Adipocyte (in vitro differentiated cells): ENCODE measurements at regions not wholly inside any gene's neighbourhood (a gene's known extent, or its start where the extent isn't known, plus 50 kb on each side); places are given as distances from the start of the nearest gene placed in this dataset.

ENCODE experiments used
- DNase-seq: peaks from one replicate; pipeline ENCODE4 v3.0.0-alpha.2; 2015; ENCODE audit warnings: low read depth
- H3K27me3 ChIP-seq: replicated peaks from 2 replicates; pipeline ENCODE4 v1.7.0; 2013; ENCODE audit warnings: mild to moderate bottlenecking, low read length, moderate library complexity; ENCODE audit not compliant: control insufficient read depth, insufficient read depth
- H3K36me3 ChIP-seq: 2 replicates; pipeline ENCODE4 v1.7.0; 2013; ENCODE audit warnings: low read length, mild to moderate bottlenecking, moderate library complexity; ENCODE audit not compliant: control insufficient read depth, insufficient read depth, severe bottlenecking
- H3K4me1 ChIP-seq: 2 replicates; pipeline ENCODE4 v1.7.0; 2013; ENCODE audit warnings: mild to moderate bottlenecking, low read length, moderate library complexity; ENCODE audit not compliant: control insufficient read depth, insufficient read depth
- H3K4me3 ChIP-seq: 2 replicates; pipeline ENCODE4 v1.7.0; 2013; ENCODE audit warnings: mild to moderate bottlenecking, low read length, moderate library complexity
- H3K9ac ChIP-seq: 2 replicates; pipeline ENCODE4 v1.7.0; 2013; ENCODE audit warnings: mild to moderate bottlenecking, low read length, moderate library complexity
- H3K9me3 ChIP-seq: 2 replicates; pipeline ENCODE4 v1.7.0; 2013; ENCODE audit warnings: mild to moderate bottlenecking, low read length, moderate library complexity; ENCODE audit not compliant: control insufficient read depth

DNA sequence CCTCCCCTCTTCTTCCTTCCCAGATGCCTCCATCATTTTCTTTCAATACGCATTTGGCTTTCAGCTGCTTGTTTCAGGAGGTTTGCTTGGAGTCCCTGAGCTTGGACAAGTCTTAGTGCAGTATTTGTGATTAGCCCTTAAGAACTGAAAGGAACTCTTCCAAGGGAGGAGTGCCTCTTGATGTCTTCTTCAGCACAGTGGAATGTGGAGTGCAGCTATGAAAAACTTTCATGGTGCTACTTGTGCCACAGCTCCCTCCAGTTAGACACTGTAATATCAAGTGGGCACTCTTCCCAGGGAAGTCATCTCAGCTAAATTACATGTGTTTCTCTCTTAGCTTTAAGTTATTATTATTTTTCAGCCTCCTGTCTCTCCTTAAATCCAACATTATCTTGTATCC lies 173.1 kb downstream of the NECTIN3 start:
- H3K4me3 ChIP-seq, result no peak overlapping the region
- H3K9me3 ChIP-seq, result no peaks in the 10 kb centered on the region
- H3K27me3 ChIP-seq, result no peaks in the 10 kb centered on the region
- no peak overlapping the region for H3K9ac ChIP-seq
- no peaks in the 10 kb centered on the region for H3K36me3 ChIP-seq
- peak; percentile 27 for DNase-seq
- peaks cover 9% of the 10 kb centered on the region for H3K4me1 ChIP-seq

DNA sequence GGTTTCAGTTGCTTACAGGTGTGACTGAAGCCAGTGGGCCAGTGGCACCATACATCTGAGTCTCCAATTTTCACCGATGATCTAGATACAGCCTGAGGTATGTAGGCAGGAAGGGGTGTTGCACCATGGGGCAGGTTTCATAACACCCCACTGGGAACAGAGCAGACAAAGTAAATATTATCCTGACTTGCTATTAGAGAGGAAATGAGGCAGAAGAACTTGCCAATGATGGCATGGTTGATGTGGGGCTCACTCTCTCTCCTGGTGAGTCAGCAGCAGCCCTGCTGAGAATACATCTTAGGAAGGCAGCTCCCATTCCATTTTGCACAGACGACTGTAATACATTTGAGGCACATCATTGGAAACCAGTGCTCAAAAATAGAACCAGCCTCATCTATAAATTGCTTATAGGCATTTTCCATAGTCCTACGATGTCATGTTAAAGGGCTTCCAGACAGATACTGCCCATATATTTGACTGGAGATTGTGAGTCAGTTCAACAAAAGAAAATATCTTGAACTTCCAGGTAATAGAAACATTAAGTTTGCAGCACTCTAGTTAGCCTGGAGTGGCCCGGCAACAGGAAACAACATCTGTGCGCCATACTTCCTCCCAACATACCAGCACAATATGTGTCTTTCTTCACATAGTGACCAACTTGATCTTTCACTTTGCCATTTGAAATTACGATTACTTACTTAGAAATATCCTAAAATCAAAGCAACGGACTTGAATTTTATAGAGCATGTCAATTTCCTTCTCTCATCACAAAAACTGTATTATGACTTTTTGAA lies 175.5 kb downstream of the NECTIN3 start:
- peak; percentile 40 for DNase-seq
- Histone ChIP-seq H3K36me3 (no peaks in the 10 kb centered on the region), H3K27me3 (no peaks in the 10 kb centered on the region), H3K4me1 (peaks cover 9% of the 10 kb centered on the region), H3K4me3 (no peak overlapping the region), H3K9me3 (no peaks in the 10 kb centered on the region), H3K9ac (no peak overlapping the region)

DNA sequence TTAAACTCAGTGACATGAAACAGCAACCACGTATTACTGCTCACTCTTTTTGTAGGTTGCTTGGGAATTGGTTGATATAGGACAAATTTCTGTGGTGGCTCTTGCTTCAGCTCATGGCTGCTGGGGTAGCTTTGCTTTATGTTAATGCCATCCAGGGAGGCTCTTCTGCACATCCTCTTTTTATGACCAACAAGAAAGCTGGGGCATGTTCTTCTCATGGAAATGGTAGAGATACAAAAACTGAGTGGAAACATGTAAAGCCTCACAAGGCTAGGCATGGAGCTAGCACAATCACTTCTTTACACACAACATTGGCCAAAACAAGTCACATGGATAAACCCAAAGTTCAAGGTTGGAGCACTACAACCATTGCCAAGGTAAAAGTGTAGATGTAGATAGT lies 176.8 kb downstream of the NECTIN3 start:
- H3K27me3 ChIP-seq, result no peaks in the 10 kb centered on the region
- H3K9ac ChIP-seq, result no peak overlapping the region
- no peaks in the 10 kb centered on the region for H3K36me3 ChIP-seq
- peaks cover 9% of the 10 kb centered on the region for H3K4me1 ChIP-seq
- no peaks in the 10 kb centered on the region for H3K9me3 ChIP-seq
- no peak for DNase-seq
- H3K4me3 ChIP-seq, result no peak overlapping the region

DNA sequence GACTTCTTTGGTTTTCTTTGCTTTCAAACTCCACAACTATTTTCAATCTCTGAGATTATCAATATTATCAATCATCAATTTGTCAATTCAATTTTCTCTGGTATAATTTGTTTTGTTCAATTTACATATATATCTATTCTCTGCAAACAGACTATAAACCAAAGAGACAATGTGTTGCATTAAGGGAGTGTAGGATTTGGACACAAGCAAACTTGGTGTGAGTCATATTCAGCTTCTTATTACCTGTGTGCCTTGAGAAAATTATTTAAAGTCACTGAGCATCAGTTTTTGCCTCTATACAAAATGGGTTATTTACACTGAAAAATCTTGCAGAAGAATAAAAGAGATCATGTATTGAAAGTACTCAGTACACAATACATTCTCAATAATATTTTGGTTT lies 177.8 kb downstream of the NECTIN3 start:
- Histone ChIP-seq H3K36me3 (no peaks in the 10 kb centered on the region), H3K4me3 (no peak overlapping the region), H3K9me3 (no peaks in the 10 kb centered on the region), H3K9ac (no peak overlapping the region), H3K27me3 (no peaks in the 10 kb centered on the region), H3K4me1 (peaks cover 9% of the 10 kb centered on the region)
- DNase-seq, result no peak

GRCh38 chr3:111252779-111253178 lies 181.2 kb downstream of the NECTIN3 start:
- H3K9me3 ChIP-seq, result no peaks in the 10 kb centered on the region
- peak overlapping the region; percentile 57 for H3K4me3 ChIP-seq
- no peaks in the 10 kb centered on the region for H3K4me1 ChIP-seq
- no peaks in the 10 kb centered on the region for H3K27me3 ChIP-seq
- DNase-seq, result peak; percentile 47
- H3K36me3 ChIP-seq, result no peaks in the 10 kb centered on the region
- no peak overlapping the region for H3K9ac ChIP-seq

GRCh38 chr3:111253733-111254132 lies 182.1 kb downstream of the NECTIN3 start:
- no peaks in the 10 kb centered on the region for H3K4me1 ChIP-seq
- H3K9ac ChIP-seq, result no peak overlapping the region
- no peak overlapping the region for H3K4me3 ChIP-seq
- no peaks in the 10 kb centered on the region for H3K9me3 ChIP-seq
- DNase-seq, result no peak
- H3K27me3 ChIP-seq, result no peaks in the 10 kb centered on the region
- no peaks in the 10 kb centered on the region for H3K36me3 ChIP-seq

- H3K9ac ChIP-seq, result no peak overlapping the region
- no peaks in the 10 kb centered on the region for H3K27me3 ChIP-seq
- no peaks in the 10 kb centered on the region for H3K4me1 ChIP-seq
- H3K9me3 ChIP-seq, result peaks cover 3% of the 10 kb centered on the region
- no peak overlapping the region for H3K4me3 ChIP-seq
- no peaks in the 10 kb centered on the region for H3K36me3 ChIP-seq
- DNase-seq, result no peak
These were observed 189.3 kb downstream of the NECTIN3 start for GRCh38 chr3:111260878-111261277.

GRCh38 chr3:111269777-111270176 lies 198.2 kb downstream of the NECTIN3 start:
- H3K9ac ChIP-seq, result no peak overlapping the region
- H3K4me3 ChIP-seq, result no peak overlapping the region
- no peak for DNase-seq
- no peaks in the 10 kb centered on the region for H3K4me1 ChIP-seq
- H3K36me3 ChIP-seq, result no peaks in the 10 kb centered on the region
- H3K27me3 ChIP-seq, result no peaks in the 10 kb centered on the region
- no peaks in the 10 kb centered on the region for H3K9me3 ChIP-seq

DNA sequence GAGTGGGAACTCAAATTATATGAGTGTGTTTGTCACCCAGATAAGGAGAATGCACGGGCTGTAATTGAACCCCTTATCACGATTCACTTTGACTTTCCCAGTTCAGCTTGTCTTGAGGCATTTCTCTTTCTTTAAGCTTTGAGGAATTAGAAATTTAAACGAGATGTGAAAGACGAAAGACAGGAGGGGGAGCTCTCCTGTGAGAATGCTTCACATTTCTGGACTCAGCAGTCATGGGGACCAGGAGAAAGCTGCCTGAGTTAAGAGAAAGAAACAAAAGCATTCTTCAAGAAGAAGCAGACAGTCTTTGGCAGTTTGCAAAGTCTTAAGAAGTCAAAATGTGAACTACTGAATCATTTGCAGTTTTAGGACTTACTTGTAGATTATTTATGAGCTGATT lies 205.6 kb downstream of the NECTIN3 start:
- Histone ChIP-seq H3K4me3 (no peak overlapping the region), H3K9me3 (no peaks in the 10 kb centered on the region), H3K4me1 (no peaks in the 10 kb centered on the region), H3K9ac (no peak overlapping the region), H3K27me3 (no peaks in the 10 kb centered on the region), H3K36me3 (no peaks in the 10 kb centered on the region)
- peak; percentile 83 for DNase-seq

DNA sequence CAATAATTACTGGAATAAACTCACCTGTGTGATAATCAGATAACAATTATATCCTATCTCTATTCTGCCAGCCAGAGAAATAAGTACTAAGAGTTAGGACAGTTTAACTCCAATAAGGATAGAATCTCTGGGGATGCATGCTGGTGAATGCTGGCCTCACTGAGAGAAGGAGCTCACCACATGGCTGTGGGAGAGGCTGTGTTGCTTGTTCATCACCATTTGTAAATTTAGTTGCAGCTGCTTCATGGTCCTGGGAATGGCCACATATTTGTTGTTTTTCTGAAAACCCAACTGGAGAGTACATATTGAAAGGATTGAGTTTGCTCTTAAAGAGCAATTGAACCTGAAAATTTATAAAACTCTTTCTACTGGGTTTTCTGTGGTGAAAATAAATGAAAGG lies 207.3 kb downstream of the NECTIN3 start:
- H3K36me3 ChIP-seq, result no peaks in the 10 kb centered on the region
- H3K9ac ChIP-seq, result no peak overlapping the region
- DNase-seq, result no peak
- no peak overlapping the region for H3K4me3 ChIP-seq
- H3K9me3 ChIP-seq, result no peaks in the 10 kb centered on the region
- no peaks in the 10 kb centered on the region for H3K27me3 ChIP-seq
- H3K4me1 ChIP-seq, result no peaks in the 10 kb centered on the region

DNA sequence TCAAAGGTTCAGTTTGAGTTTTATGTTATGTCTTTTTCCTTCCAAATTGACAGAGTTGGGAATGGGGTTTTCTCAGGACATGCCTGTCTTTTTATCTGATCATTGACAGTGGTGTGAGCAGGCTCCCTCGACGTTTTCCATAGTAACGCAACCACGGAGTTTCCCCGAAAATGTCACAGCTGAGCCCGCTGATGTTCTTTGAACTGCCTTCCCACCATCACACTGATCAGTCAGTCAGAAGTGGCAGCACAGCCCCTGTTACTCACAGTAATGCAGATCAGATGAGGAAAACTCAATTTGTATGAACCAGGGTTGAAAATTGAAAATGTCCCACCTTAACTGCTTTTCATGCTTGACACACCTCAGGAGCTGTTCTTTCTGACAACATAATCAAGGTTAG lies 210.4 kb downstream of the NECTIN3 start:
- Histone ChIP-seq H3K36me3 (no peaks in the 10 kb centered on the region), H3K9me3 (no peaks in the 10 kb centered on the region), H3K4me3 (no peak overlapping the region), H3K27me3 (no peaks in the 10 kb centered on the region), H3K4me1 (no peaks in the 10 kb centered on the region), H3K9ac (no peak overlapping the region)
- DNase-seq, result no peak

DNA sequence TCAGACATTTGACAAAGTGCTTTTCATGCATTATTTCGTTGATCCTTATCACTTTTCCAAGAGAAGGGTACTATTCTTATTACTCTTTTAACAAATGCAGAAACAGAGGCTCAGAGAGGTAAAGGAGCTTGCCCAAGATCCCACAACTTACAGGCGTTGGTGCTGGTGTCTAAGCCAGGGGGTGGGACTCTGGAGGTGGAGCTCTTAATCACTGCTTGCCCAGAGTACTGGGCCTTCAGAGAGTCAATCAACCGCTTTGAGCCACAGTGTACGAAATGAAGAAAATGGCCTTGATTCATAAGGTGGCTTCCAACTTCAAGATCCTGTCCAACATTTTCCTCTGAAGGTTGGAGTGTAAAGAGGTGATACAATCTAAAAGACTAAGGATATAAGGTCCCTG lies 211.5 kb downstream of the NECTIN3 start:
- DNase-seq, result no peak
- no peaks in the 10 kb centered on the region for H3K9me3 ChIP-seq
- no peaks in the 10 kb centered on the region for H3K27me3 ChIP-seq
- no peak overlapping the region for H3K4me3 ChIP-seq
- H3K4me1 ChIP-seq, result no peaks in the 10 kb centered on the region
- no peaks in the 10 kb centered on the region for H3K36me3 ChIP-seq
- H3K9ac ChIP-seq, result no peak overlapping the region
